GM23338 (cell line): ENCODE measurements at regions not wholly inside any gene's neighbourhood (a gene's known extent, or its start where the extent isn't known, plus 50 kb on each side); places are given as distances from the start of the nearest gene placed in this dataset.

Source experiments
- ATAC-seq: fragments of 200-7000 bp; cut with Tn5 transposase; 3 replicates; pipeline ENCODE4 v1.9.1; 2020
- DNase-seq: peaks from one replicate; pipeline ENCODE4 v3.0.0-alpha.2; 2015; ENCODE audit warnings: low spot score
- H2AFZ ChIP-seq: fragments of 200-600 bp; sonication (generic); 2 replicates; pipeline ENCODE4 v1.8.0; 2016; ENCODE audit warnings: antibody characterized with exemption, mild to moderate bottlenecking, moderate library complexity
- H3F3A ChIP-seq: fragments of 200-600 bp; sonication (generic); replicated peaks from 2 replicates; pipeline ENCODE4 v1.8.0; 2017; ENCODE audit warnings: antibody characterized with exemption, mixed run types, low read depth
- H3K27ac ChIP-seq: fragments of 200-600 bp; sonication (generic); 2 replicates; pipeline ENCODE4 v1.6.1; 2016; ENCODE audit warnings: low read depth
- H3K27me3 ChIP-seq: fragments of 200-600 bp; sonication (generic); 2 replicates; pipeline ENCODE4 v1.8.0; 2016; ENCODE audit warnings: mild to moderate bottlenecking, mixed run types, moderate library complexity; ENCODE audit not compliant: insufficient read depth
- H3K36me3 ChIP-seq: fragments of 200-600 bp; sonication (generic); 2 replicates; pipeline ENCODE4 v1.8.0; 2016; ENCODE audit warnings: mild to moderate bottlenecking; ENCODE audit not compliant: insufficient read depth
- H3K4me1 ChIP-seq: fragments of 200-600 bp; sonication (generic); 2 replicates; pipeline ENCODE4 v1.8.0; 2016; ENCODE audit warnings: mild to moderate bottlenecking, moderate library complexity; ENCODE audit not compliant: insufficient read depth
- H3K4me2 ChIP-seq: fragments of 200-600 bp; sonication (generic); 2 replicates; pipeline ENCODE4 v1.7.1; 2017; ENCODE audit warnings: mixed run types
- H3K4me3 ChIP-seq: fragments of 200-600 bp; sonication (generic); 2 replicates; pipeline ENCODE4 v1.6.1; 2016; ENCODE audit warnings: mixed run types
- H3K79me2 ChIP-seq: fragments of 200-600 bp; sonication (generic); replicated peaks from 2 replicates; pipeline ENCODE4 v1.8.0; 2017; ENCODE audit warnings: mild to moderate bottlenecking; ENCODE audit not compliant: insufficient read depth
- H3K9me2 ChIP-seq: fragments of 200-600 bp; sonication (generic); 2 replicates; pipeline ENCODE4 v1.8.0; 2017; ENCODE audit not compliant: insufficient read depth
- H4K20me1 ChIP-seq: fragments of 200-600 bp; sonication (generic); replicated peaks from 2 replicates; pipeline ENCODE4 v1.8.0; 2017; ENCODE audit warnings: mild to moderate bottlenecking; ENCODE audit not compliant: insufficient read depth
- H3K27ac Mint-ChIP-seq: 2 replicates; pipeline ENCODE4 v1.8.0; 2020; ENCODE audit warnings: inconsistent platforms, mild to moderate bottlenecking, moderate library complexity, mixed read lengths
- H3K27me3 Mint-ChIP-seq: 3 replicates; pipeline ENCODE4 v1.8.0; 2022; ENCODE audit warnings: low read depth, mild to moderate bottlenecking, moderate library complexity, mixed read lengths, inconsistent platforms; ENCODE audit not compliant: insufficient read depth, poor library complexity
- H3K36me3 Mint-ChIP-seq: 3 replicates; pipeline ENCODE4 v1.8.0; 2021; ENCODE audit warnings: low read depth, mild to moderate bottlenecking, inconsistent platforms, moderate library complexity, mixed read lengths
- H3K4me1 Mint-ChIP-seq: 3 replicates; pipeline ENCODE4 v1.8.0; 2020; ENCODE audit warnings: mild to moderate bottlenecking, inconsistent platforms, mixed read lengths
- H3K4me3 Mint-ChIP-seq: 3 replicates; pipeline ENCODE4 v1.8.0; 2021; ENCODE audit warnings: moderate library complexity, mild to moderate bottlenecking, inconsistent platforms, mixed read lengths
- H3K9me3 Mint-ChIP-seq: 3 replicates; pipeline ENCODE4 v1.8.0; 2020; ENCODE audit warnings: moderate library complexity, mild to moderate bottlenecking, inconsistent platforms, mixed read lengths
- CREB1 ChIP-seq: fragments of 250-450 bp; sonication (Bioruptor Pico); IDR thresholded peaks from 2 replicates; pipeline ENCODE4 v1.5.0; 2020; ENCODE audit warnings: low read depth, mild to moderate bottlenecking, moderate library complexity
- CTCF ChIP-seq, 2 experiments: fragments of 200-600 bp in 1 of 2; sonication (generic) in 1 of 2; conservative IDR thresholded peaks; 2 replicates each; pipeline versions ENCODE4 v1.5.1 to v1.6.1; 2016 to 2017; ENCODE audit warnings: antibody characterized with exemption in 2 of 2, low read depth in 2 of 2, mild to moderate bottlenecking in 2 of 2, moderate library complexity in 1 of 2
- ETS1 ChIP-seq: IDR thresholded peaks from 2 replicates; pipeline ENCODE4 v1.6.1; 2016; ENCODE audit warnings: antibody characterized with exemption
- EZH2 ChIP-seq: fragments of 200-600 bp; sonication (generic); IDR thresholded peaks from one replicate; pipeline ENCODE4 v1.8.0; 2017; ENCODE audit warnings: antibody characterized with exemption, mild to moderate bottlenecking, low read depth; ENCODE audit not compliant: unreplicated experiment
- JUNB ChIP-seq: IDR thresholded peaks from one replicate; pipeline ENCODE4 v1.6.1; 2016; ENCODE audit warnings: antibody characterized with exemption; ENCODE audit not compliant: unreplicated experiment
- NANOG ChIP-seq: IDR thresholded peaks from 2 replicates; pipeline ENCODE4 v1.6.1; 2016; ENCODE audit warnings: antibody characterized with exemption, borderline replicate concordance
- POLR2AphosphoS5 ChIP-seq: IDR thresholded peaks from 2 replicates; pipeline ENCODE4 v1.6.1; 2016; ENCODE audit warnings: antibody characterized with exemption, low read depth
- REST ChIP-seq: IDR thresholded peaks from one replicate; pipeline ENCODE4 v1.6.1; 2018; ENCODE audit warnings: antibody characterized with exemption; ENCODE audit not compliant: unreplicated experiment
- STAT1 ChIP-seq: IDR thresholded peaks from one replicate; pipeline ENCODE4 v1.6.1; 2016; ENCODE audit warnings: antibody characterized with exemption; ENCODE audit not compliant: unreplicated experiment
- ZNF331 ChIP-seq: fragments of 250-450 bp; sonication (Bioruptor Pico); IDR thresholded peaks from 2 replicates; pipeline ENCODE4 v1.5.0; 2020; ENCODE audit warnings: low read depth, mild to moderate bottlenecking, moderate library complexity

GRCh38 chr3:74267588-74268184, 346.8 kb downstream of the CNTN3 start:
- no peaks in the 10 kb centered on the region for H3K9me3 Mint-ChIP-seq
- no peak overlapping the region for H3K4me2 ChIP-seq
- no peaks in the 10 kb centered on the region for H3K4me1 ChIP-seq
- H3K79me2 ChIP-seq = no peaks in the 10 kb centered on the region
- TF ChIP-seq CTCF (conservative IDR thresholded peaks at IDR 0.05; ENCODE audit: low read depth in 2 of 2) = peak; percentile 76 to 91
- TF ChIP-seq JUNB = no peak
- no peak overlapping the region for H3K27ac ChIP-seq
- H3F3A ChIP-seq = no peaks in the 10 kb centered on the region
- H3K4me3 Mint-ChIP-seq = no peak overlapping the region
- no peak overlapping the region for H3K4me3 ChIP-seq
- H3K27me3 ChIP-seq = no peaks in the 10 kb centered on the region
- H3K9me2 ChIP-seq = no peaks in the 10 kb centered on the region; the same call in 1 of the 2 replicates
- H3K36me3 ChIP-seq = no peaks in the 10 kb centered on the region
- no peaks in the 10 kb centered on the region for H3K36me3 Mint-ChIP-seq
- ATAC-seq (peak; percentile 66), DNase-seq (peak; percentile 91)
- no peaks in the 10 kb centered on the region for H3K27me3 Mint-ChIP-seq
- no peaks in the 10 kb centered on the region; the same call in 2 of the 3 replicates for H3K4me1 Mint-ChIP-seq
- no peak overlapping the region for H3K27ac Mint-ChIP-seq
- H2AFZ ChIP-seq = no peak overlapping the region
- no peaks in the 10 kb centered on the region for H4K20me1 ChIP-seq

- no peaks in the 10 kb centered on the region for H4K20me1 ChIP-seq
- H3F3A ChIP-seq = no peaks in the 10 kb centered on the region
- DNase-seq = no peak
- Mint-ChIP-seq H3K4me1 (no peaks in the 10 kb centered on the region; the same call in 2 of the 3 replicates), H3K4me3 (no peak overlapping the region), H3K36me3 (no peaks in the 10 kb centered on the region), H3K27ac (no peak overlapping the region), H3K9me3 (no peaks in the 10 kb centered on the region), H3K27me3 (no peaks in the 10 kb centered on the region)
- no peaks in the 10 kb centered on the region for H3K27me3 ChIP-seq
- no peak overlapping the region for H3K27ac ChIP-seq
- no peak overlapping the region for H3K4me2 ChIP-seq
- H3K4me3 ChIP-seq = no peak overlapping the region
- H3K36me3 ChIP-seq = no peaks in the 10 kb centered on the region
- no peak for TF ChIP-seq CREB1 (CRISPR knock-in tag)
- TF ChIP-seq STAT1 = no peak
- TF ChIP-seq ZNF331 (CRISPR knock-in tag) = no peak
- TF ChIP-seq POLR2AphosphoS5 = no peak
- no peak for TF ChIP-seq NANOG
- no peak for TF ChIP-seq EZH2
- no peak for TF ChIP-seq JUNB
- ATAC-seq = no peak
- H3K9me2 ChIP-seq = no peaks in the 10 kb centered on the region; the same call in 1 of the 2 replicates
- no peaks in the 10 kb centered on the region for H3K79me2 ChIP-seq
- H3K4me1 ChIP-seq = no peaks in the 10 kb centered on the region
- no peak overlapping the region for H2AFZ ChIP-seq
These were observed 347.3 kb downstream of the CNTN3 start for GRCh38 chr3:74267131-74267530.

DNA sequence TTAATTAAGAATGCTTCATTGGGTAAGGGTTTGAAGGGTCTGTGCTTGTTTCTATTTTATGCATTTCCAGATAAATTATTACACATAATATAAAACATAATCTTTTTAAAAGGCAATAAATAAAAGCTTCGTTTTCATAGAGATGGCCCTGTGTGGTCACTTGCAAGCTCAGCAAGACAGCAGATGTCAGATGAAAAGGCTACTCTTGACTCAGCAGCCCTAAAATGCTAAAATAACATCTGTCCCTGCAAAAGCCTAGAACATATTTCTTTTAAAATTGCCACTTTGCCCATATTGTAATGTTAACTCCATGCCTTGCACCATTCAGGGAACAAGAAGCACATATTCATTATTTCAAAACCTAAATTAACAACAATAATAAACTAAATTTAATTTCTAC, 349.4 kb downstream of the CNTN3 start:
- Histone ChIP-seq H4K20me1 (no peaks in the 10 kb centered on the region), H3K4me1 (no peaks in the 10 kb centered on the region), H3K4me2 (no peak overlapping the region), H3K36me3 (no peaks in the 10 kb centered on the region), H3K4me3 (no peak overlapping the region), H3K79me2 (no peaks in the 10 kb centered on the region), H2AFZ (no peak overlapping the region), H3K9me2 (no peaks in the 10 kb centered on the region; the same call in 1 of the 2 replicates), H3K27ac (no peak overlapping the region), H3F3A (no peaks in the 10 kb centered on the region), H3K27me3 (no peaks in the 10 kb centered on the region)
- no peaks in the 10 kb centered on the region for H3K27me3 Mint-ChIP-seq
- no peaks in the 10 kb centered on the region; the same call in 2 of the 3 replicates for H3K4me1 Mint-ChIP-seq
- H3K9me3 Mint-ChIP-seq = no peaks in the 10 kb centered on the region
- H3K36me3 Mint-ChIP-seq = no peaks in the 10 kb centered on the region
- ATAC-seq = no peak
- H3K4me3 Mint-ChIP-seq = no peak overlapping the region
- DNase-seq = no peak
- H3K27ac Mint-ChIP-seq = no peak overlapping the region
- TF ChIP-seq EZH2 (no peak), STAT1 (no peak), ETS1 (no peak), CREB1 (CRISPR knock-in tag) (no peak), POLR2AphosphoS5 (no peak), NANOG (no peak), REST (no peak)
